Neural cell (in vitro differentiated cells): ENCODE measurements at regions not wholly inside any gene's neighbourhood (a gene's known extent, or its start where the extent isn't known, plus 50 kb on each side); places are given as distances from the start of the nearest gene placed in this dataset.

ENCODE experiments used
- EP300 ChIP-seq: fragments of 450-650 bp; conservative IDR thresholded peaks from 2 replicates; pipeline ENCODE4 v1.6.1; 2014; ENCODE audit warnings: antibody characterized with exemption, mild to moderate bottlenecking, moderate library complexity; ENCODE audit not compliant: poor library complexity, severe bottlenecking
- EZH2 ChIP-seq: fragments of 200-600, 300-800 bp; shearing (Covaris generic), sonication (generic); IDR thresholded peaks from 2 replicates; pipeline ENCODE4 v1.6.1; 2014; ENCODE audit warnings: antibody characterized with exemption, low read length, borderline replicate concordance, mild to moderate bottlenecking; ENCODE audit not compliant: insufficient read depth, poor library complexity, severe bottlenecking
- MXI1 ChIP-seq: fragments of 450-650 bp; conservative IDR thresholded peaks from 2 replicates; pipeline ENCODE4 v1.6.1; 2014; ENCODE audit warnings: antibody characterized with exemption, mild to moderate bottlenecking; ENCODE audit not compliant: poor library complexity, severe bottlenecking
- POLR2AphosphoS5 ChIP-seq: IDR thresholded peaks from 2 replicates; pipeline ENCODE4 v1.6.1; 2012
- RAD21 ChIP-seq: fragments of 450-650 bp; conservative IDR thresholded peaks from 2 replicates; pipeline ENCODE4 v1.6.1; 2014; ENCODE audit warnings: antibody characterized with exemption, mild to moderate bottlenecking, moderate library complexity
- SMC3 ChIP-seq: fragments of 450-650 bp; conservative IDR thresholded peaks from 2 replicates; pipeline ENCODE4 v1.6.1; 2014; ENCODE audit warnings: antibody characterized with exemption, mild to moderate bottlenecking, moderate library complexity; ENCODE audit not compliant: poor library complexity
- TAF1 ChIP-seq: IDR thresholded peaks from 2 replicates; pipeline ENCODE4 v1.6.1; 2012; ENCODE audit warnings: low read depth
- TF ChIP-seq, protein P1 (sequence below): fragments of 450-650 bp; IDR thresholded peaks from 2 replicates; pipeline ENCODE4 v1.5.1; 2014; ENCODE audit warnings: antibody characterized with exemption, mild to moderate bottlenecking, moderate library complexity; ENCODE audit not compliant: poor library complexity, severe bottlenecking
- TF ChIP-seq, protein P2 (sequence below): IDR thresholded peaks from 2 replicates; pipeline ENCODE4 v1.6.1; 2012; ENCODE audit warnings: borderline replicate concordance

- TF ChIP-seq, protein P1, sequence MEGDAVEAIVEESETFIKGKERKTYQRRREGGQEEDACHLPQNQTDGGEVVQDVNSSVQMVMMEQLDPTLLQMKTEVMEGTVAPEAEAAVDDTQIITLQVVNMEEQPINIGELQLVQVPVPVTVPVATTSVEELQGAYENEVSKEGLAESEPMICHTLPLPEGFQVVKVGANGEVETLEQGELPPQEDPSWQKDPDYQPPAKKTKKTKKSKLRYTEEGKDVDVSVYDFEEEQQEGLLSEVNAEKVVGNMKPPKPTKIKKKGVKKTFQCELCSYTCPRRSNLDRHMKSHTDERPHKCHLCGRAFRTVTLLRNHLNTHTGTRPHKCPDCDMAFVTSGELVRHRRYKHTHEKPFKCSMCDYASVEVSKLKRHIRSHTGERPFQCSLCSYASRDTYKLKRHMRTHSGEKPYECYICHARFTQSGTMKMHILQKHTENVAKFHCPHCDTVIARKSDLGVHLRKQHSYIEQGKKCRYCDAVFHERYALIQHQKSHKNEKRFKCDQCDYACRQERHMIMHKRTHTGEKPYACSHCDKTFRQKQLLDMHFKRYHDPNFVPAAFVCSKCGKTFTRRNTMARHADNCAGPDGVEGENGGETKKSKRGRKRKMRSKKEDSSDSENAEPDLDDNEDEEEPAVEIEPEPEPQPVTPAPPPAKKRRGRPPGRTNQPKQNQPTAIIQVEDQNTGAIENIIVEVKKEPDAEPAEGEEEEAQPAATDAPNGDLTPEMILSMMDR = no peak
- TF ChIP-seq TAF1 (no peak), EZH2 (no peak), EP300 (no peak), POLR2AphosphoS5 (no peak), RAD21 (no peak), SMC3 (no peak), MXI1 (no peak)
- TF ChIP-seq, protein P2, sequence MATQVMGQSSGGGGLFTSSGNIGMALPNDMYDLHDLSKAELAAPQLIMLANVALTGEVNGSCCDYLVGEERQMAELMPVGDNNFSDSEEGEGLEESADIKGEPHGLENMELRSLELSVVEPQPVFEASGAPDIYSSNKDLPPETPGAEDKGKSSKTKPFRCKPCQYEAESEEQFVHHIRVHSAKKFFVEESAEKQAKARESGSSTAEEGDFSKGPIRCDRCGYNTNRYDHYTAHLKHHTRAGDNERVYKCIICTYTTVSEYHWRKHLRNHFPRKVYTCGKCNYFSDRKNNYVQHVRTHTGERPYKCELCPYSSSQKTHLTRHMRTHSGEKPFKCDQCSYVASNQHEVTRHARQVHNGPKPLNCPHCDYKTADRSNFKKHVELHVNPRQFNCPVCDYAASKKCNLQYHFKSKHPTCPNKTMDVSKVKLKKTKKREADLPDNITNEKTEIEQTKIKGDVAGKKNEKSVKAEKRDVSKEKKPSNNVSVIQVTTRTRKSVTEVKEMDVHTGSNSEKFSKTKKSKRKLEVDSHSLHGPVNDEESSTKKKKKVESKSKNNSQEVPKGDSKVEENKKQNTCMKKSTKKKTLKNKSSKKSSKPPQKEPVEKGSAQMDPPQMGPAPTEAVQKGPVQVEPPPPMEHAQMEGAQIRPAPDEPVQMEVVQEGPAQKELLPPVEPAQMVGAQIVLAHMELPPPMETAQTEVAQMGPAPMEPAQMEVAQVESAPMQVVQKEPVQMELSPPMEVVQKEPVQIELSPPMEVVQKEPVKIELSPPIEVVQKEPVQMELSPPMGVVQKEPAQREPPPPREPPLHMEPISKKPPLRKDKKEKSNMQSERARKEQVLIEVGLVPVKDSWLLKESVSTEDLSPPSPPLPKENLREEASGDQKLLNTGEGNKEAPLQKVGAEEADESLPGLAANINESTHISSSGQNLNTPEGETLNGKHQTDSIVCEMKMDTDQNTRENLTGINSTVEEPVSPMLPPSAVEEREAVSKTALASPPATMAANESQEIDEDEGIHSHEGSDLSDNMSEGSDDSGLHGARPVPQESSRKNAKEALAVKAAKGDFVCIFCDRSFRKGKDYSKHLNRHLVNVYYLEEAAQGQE = no peak
Observed at GRCh38 chr6:147768969-147769368, 260.5 kb downstream of the SAMD5 start.
